Stimulated activated CD8-positive, alpha-beta memory T cell treated with anti-CD3 and anti-CD28 coated beads, Interleukin-2, amount 100 ng/mL, for 48 hours (primary cell): ENCODE measurements at regions not wholly inside any gene's neighbourhood (a gene's known extent, or its start where the extent isn't known, plus 50 kb on each side); places are given as distances from the start of the nearest gene placed in this dataset.

ENCODE experiments used
- DNase-seq, 2 donors: peaks; one replicate each; pipeline ENCODE4 v3.0.0-alpha.2; 2020; ENCODE audit warnings: low read depth in 2 of 2

DNA sequence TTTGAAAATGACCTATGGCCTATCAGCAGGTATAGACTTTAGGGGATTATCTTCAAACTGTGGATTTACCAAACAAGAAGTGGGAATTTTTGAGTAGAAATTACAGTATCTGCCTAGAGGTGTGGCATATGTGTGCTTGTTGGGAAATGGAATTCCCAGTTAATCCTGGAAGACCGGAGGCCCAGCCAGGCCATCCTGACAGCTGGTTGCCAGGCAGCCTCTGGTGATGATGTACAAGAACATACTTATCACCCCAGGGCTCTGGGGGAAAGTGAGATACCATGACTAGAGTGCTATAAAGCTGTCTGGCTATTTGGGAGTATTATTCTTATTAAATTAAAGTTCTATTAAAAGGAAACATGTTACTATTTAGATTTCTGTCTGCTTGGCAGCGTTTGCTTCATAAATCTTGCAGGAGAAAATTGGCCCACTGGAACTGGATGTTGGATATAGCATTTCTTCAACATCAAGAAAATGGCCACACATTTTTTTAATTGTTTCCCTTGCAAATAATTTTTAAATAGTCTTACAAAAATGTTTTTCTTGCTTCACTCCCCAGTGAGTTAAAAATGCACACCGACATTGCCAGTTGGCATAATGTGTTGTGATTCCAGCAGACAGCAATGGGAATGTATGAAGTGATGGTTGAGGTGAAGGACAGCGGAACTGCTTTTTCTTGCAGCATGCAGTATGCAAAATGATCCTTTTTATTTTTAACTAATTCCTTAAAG lies 187.8 kb downstream of the MYLK4 start:
- DNase-seq: no peak

DNA sequence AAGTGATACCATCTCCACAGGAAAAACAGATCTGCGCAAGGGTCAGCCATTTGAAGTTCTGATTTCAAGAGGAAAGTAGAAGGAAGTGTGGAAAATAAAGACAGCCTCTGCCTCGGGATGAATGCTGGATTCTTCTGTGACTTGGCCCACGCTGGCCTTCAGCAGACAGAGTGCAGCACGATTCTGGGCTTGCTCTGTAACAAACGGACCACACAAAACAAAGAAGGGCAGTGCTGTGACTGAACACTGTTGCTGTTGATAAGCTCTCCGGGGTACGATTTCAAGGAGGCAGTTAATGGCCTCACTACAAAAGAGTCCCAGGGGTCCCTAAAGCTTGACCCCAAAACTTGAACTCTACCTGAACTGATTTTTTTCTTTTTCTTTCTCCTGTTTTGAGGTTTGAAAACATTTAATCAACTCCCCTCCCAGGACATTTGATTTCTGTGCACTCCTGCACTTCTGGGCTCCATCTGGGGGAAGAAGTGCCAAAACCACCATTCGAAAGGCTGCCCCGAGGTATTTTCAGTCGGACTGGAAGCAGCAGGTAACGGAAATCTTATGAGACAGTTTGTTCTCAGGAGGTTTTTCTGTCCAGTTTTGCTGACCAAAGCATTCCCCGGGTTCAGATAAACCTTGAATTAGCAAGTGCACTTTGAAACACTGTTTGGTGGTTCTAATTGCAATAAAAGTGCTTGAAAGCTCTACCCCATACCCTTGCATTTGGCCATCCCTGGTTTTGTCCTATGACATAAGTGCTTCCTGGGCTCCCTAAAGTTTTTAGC lies 189.6 kb downstream of the MYLK4 start:
- DNase-seq: no peak

- no peak for DNase-seq
Observed at GRCh38 chr6:2560140-2560818, 190.4 kb downstream of the MYLK4 start.

- DNase-seq: no peak
Observed at GRCh38 chr6:2558861-2559801, 191.6 kb downstream of the MYLK4 start.

DNA sequence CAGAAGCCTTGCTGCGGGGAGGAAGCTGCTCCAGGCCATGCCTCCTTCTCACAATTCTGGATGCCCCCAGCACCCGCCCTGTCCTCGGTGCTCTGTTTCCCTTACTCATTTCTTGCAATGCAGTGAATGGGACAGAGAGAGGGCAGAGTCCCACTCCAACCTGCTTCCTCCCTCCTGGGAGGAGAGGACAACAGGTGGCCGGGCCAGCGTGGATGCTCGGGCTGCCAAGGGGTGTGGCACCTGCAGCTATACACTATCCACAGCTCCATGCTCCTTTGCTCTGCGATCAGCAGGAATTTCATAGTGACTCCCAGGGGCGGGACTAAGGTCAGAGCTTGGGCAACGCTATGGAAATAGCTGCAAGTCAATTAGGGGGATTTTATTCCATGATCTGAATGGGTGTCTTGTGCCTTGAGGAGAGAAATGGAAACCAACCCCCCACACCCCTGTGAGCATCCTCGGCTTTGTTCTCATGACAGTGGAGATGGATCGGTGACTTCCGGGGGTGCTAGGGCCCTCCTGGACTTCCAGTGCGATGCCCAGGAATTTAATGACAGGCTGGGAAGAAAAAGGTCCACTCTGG lies 192.5 kb downstream of the MYLK4 start:
- no peak for DNase-seq

GRCh38 chr6:2557181-2557720 lies 193.5 kb downstream of the MYLK4 start:
- no peak for DNase-seq

GRCh38 chr6:2556761-2557160 lies 194.0 kb downstream of the MYLK4 start:
- no peak for DNase-seq

DNA sequence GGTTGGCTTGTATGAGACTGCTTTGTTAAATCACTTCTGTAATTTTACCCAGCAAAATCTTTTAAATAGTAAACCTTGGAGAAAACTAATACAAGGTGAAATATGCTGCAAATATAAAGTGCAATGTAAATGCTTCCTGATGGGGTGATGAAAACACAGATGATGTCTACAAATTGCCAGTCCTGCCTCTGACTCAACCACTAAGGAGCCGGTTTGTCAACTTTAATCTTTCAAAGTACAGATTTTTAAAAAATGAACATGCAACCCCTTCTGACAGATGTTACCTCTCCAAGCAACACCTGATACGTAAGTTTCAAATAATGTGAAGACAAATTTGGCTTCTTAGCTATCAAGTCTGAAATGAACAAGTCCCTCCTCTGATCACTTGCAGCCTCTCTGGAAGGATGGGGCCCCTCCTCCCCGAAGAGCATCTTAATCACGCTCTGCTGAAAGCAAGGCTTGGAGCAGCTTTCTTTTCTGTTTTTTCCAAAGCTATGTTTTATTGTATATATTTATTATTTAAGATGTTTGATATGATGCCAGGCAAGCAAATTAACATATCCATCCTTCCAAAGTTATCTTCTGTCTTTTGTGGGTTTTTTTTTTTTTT lies 196.0 kb downstream of the MYLK4 start:
- DNase-seq: no peak

GRCh38 chr6:2552526-2553154 lies 198.1 kb downstream of the MYLK4 start:
- no peak for DNase-seq

DNA sequence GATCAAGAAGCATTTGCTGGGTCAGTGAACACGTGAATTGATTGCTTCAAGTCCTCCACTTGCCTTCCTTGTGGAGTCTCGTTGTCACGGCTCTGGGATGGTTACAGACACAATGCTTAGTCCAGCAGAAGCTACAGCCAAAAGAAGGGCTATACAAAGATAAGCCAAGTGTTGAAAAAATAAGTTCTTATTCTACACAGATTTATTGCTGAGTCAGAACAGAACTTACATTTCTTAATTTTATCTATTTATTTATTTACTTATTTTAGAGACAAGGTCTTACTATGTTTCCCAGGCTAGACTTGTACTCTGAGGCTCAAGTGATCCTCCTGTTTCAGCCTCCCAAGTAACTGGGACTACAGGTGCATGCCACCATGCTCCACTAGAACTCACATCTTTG lies 199.0 kb downstream of the MYLK4 start:
- DNase-seq: no peak

DNA sequence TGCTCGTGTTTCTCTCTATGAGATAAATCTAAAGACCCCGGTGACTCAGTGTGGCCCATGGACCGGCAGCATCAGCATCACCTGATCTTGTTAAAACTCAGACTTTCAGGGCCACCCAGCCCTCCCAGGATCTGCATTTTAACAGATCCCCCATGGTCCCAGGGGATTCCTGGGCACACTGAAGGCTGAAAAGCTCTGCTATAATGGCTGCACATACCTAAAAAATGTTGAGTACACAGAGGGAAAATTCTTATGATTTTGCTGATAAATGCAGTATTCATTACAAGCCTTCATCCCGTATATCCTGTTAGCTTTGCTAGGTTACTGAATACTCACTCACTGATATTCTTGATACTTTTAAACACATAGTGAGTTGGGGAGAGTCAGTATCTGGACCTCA lies 200.5 kb downstream of the MYLK4 start:
- no peak for DNase-seq

DNA sequence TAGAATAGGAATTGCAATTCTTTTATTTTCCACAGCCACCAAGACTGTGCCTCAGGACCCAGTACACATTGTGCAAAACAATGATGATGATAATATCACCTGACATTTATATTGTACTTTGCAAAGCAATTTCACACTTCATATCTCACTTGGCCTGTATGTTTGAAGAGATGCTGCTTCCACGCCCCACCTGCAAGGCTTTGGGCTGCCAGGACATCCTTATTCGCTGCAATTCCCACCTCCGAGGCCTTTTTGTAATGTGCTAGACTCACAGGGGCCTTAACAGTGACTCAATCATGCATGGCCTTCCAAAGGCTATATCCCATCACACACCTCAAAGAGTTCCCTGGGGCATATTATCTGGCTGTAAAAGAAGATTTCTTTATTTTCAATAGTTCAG lies 200.9 kb downstream of the MYLK4 start:
- DNase-seq: no peak

DNA sequence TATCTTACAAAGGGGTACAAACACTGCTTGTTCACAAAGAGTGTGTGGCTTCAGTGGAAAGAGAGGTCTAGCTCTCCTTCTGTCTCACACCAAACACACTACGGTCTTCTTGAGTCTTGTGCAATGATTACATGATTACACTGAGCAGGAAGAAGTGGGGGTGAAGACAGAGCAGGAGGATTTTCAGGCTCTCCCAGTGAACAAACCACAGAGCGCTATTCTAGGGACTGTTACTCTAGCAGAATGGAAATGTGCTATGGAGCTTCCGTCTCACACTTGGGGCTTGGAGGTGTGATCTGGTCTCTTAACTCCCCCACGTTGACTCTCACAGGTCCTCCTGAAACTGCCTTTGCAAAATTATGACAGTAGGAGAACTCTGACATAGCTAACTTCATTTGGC lies 203.4 kb downstream of the MYLK4 start:
- DNase-seq: no peak

- no peak for DNase-seq
Observed at GRCh38 chr6:2546901-2547300, 203.8 kb downstream of the MYLK4 start.

- no peak for DNase-seq
Observed at GRCh38 chr6:2545383-2546038, 205.2 kb downstream of the MYLK4 start.

DNA sequence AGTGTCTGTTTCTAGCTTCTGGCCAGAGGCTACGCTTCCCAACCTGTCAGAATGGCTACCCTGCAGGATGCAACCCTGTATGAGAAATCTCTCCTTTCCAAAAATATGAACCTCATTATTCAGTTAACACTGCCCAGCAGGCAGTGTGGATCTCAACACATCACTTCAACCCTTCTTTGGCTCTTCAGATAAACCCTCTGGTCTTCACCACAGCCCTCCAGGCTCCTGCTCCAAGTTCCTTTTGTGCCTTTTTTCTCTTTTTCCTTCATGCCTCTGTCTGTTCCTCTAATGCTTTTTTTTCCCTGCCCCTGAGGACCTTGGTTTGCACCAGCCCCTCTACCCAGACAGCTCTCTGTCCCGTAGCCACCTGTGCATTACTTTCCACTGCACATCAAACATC lies 207.4 kb downstream of the MYLK4 start:
- no peak for DNase-seq

GRCh38 chr6:2542858-2543218 lies 207.9 kb downstream of the MYLK4 start:
- DNase-seq: peak in 1 of 2 donors; percentile 2

GRCh38 chr6:2542101-2542857 lies 208.4 kb downstream of the MYLK4 start:
- DNase-seq: no peak

GRCh38 chr6:2536451-2536850 lies 214.3 kb downstream of the MYLK4 start:
- DNase-seq: no peak
